SKM-1 (cell line): ENCODE measurements at regions not wholly inside any gene's neighbourhood (a gene's known extent, or its start where the extent isn't known, plus 50 kb on each side); places are given as distances from the start of the nearest gene placed in this dataset.

Experiments
- DNase-seq: peaks from one replicate; lab custom pipeline; 2025; ENCODE audit not compliant: unreplicated experiment; lab: John Stamatoyannopoulos, UW

DNA sequence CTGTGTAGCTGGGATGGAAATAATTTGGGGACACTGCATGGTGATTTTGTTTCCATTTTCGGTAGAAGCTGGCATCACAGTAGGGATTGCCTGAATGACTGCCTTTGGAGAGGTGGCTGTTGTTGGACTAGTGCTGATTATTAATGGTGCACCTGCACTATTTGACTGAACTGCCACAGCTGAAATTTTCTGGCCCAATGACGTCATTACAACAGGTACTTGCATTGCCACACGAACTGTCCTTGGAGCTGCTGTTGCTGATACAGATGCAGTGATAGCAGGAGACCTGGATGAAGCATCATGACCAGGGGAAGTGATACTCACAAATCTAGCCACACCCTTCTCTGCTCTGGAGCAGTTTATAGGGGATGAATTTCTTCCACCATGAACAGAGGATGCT, 95.6 kb upstream of the FOXC1 start:
- DNase-seq: no peak

DNA sequence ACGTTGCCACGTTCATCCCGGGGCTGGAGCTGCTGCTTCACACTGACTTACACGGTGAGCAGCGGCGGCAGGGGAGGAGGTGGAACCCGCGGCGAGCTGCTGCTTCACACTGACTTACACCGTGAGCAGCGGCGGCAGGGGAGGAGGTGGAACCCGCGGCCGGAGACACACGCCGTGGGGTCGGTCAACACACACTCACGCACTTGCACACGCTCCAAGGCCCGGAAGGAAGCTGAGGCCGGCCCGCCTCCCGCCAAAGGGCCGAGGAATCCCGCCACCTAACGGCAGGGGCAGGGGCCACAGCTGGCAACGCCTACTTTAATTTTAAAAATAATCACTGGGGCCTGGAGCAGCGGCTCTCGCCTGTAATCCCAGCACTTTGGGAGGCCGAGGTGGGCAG, 94.4 kb upstream of the FOXC1 start:
- DNase-seq: no peak

DNA sequence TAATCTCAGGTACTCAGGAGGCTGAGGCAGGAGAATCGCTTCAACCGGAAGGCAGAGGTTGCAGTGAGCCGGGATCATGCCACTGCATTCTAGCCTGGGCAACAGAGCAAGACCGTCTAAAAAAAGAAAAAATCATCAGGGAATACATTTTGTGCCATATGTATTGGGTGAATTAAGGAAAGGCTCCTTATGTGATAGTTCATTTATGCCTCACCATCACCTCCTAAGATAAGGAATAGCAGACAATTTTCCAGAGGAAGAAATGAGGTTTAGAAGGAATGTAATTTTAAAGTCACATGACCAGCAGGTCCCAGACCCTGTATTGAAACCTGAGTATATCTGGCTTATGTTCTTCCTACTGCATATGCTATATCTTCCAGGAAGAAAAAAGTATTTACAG, 93.9 kb upstream of the FOXC1 start:
- DNase-seq: no peak

DNA sequence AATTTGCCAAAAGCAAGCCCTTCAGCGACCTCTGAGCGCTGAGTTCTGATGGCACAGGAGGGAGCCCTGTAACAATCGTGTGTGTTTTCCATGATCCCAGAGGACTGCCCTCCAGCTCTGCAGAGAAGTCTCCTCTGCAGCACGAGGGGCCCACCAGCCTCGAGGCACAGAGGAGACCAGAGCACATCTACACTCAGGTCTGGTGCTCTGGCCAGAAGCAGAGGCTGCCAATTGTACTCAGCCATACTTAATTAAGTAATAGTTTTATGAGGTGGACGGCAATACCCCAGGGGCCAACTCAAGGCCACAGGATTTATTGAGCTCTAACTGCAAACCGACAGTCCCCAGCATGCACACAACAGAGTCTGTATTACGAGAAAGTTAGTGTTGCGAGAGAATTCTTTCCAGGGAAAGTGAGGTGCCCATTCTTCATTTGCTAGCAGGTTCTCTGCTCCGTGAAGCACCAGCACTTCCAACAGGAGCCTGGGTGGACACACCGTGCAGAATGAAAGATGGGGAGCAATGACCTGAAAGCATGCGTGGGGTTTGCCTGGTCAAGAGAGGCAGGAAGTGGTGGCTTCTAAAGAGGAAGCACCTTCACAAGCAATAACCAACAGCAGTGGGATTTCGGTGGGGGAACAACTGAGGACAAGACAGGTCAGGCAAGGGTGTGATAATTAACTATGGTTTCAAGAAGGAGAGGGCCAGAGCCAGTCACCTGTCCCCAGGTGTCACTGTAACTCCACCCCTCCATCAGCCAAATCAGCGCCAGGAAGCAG, 92.8 kb upstream of the FOXC1 start:
- no peak for DNase-seq

DNA sequence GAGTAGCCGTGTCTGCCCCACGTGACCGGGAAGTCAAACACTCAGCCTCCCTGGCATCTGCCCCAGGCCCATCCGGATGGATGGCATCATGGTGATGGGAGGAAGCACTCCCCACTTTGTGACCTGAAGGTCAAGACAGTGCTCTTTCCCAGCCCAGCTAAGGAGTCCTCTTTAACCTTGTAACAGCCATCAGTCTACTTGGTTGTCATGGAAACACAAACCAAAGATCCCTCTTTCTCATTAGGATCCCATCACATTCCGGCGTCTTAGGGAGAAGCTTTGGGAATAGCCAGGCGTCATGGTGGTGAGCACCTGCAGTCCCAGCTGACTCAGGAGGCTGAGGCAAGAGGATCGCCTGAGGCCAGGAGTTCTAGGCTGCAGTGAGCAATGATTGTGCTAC, 90.9 kb upstream of the FOXC1 start:
- no peak for DNase-seq

DNA sequence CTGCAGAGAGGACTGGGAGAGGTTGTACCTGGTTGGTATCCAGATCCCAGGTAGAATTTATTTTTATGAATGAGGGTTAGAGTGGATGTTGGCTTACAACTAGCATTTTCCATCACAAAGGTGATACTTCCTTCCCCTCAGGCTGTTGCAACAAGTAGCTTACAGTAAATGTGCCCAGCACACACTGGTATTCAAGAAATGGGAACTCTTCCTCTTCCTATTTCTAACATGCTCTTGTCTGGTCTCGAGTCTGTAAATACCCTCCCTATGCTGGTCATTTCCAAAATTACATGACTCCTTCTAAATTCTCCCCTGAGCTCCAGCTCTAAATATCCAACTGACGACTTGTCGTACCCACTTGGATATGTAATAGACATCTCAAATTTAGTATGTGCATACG, 90.1 kb upstream of the FOXC1 start:
- DNase-seq: peak; percentile 14

DNA sequence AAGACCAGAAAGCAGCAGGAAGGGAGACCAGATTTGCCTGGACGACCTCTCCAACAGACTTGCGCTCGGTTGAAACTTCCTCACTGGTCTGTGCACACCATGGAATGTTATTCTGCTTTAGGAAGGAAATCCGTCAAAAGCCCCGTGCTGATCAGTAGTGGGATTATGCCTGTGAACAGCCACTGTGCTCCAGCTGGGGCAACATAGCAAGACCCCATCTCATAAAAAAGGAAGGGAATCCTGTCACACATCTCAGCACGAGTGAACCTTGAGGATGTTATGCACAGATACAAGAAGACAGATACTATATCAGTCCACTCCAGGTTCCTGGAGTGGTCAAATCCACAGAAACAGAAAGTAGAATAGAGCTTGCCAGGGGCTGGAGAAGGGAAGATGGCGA, 86.9 kb upstream of the FOXC1 start:
- no peak for DNase-seq

DNA sequence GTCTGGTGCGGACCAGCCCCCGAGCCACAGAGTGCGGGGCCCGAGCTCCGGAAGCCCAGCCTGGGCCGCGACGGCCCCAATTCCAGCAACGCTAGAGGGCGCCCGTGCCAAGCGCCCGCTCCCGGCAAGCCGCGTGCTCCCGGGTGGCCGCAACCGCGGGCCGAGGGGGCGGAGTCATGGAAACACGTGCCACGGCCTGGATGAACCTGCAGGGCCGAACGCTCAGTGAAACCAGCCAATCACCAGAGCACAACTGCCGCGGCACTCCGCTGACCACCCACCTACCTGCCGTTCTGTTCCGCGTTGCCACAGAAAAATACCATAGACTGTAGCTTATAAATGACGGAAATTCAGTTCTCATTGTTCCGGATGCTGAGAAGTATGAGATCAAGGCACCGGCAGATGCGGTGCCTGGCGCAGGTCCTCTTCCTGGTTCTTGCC, 85.7 kb upstream of the FOXC1 start:
- no peak for DNase-seq

DNA sequence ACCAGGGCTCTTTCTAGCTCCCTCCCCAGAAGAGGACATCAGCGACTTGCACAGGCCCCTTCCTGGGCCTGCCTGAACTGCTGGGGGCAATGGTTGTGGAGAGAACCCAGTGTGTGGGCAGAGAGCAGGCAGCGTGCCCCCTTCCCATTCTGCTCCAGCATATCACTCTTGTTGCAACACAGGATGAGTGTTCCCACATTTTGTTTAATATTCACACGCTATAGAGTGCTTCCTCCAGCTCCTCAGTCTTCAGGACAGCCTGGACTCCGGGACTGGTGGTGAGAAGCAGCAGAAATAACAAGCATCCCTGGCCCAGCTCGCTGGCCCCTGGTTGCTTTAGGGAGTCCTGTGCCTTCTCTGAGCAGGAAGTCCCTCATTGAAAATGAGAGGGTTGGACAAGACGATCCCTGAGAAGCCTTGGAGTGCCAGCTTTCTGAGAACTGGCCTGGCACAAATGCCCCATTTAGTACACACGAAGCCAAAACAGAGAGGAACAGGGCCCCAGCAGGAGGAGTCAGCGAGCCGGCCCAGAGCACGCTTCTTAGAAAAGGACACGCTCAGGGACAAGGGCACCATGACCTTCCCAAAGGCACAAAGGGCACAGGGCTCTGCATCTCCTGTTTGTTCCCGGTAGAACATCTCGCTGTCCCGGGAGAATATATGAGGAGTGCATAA, 84.2 kb upstream of the FOXC1 start:
- DNase-seq: no peak

DNA sequence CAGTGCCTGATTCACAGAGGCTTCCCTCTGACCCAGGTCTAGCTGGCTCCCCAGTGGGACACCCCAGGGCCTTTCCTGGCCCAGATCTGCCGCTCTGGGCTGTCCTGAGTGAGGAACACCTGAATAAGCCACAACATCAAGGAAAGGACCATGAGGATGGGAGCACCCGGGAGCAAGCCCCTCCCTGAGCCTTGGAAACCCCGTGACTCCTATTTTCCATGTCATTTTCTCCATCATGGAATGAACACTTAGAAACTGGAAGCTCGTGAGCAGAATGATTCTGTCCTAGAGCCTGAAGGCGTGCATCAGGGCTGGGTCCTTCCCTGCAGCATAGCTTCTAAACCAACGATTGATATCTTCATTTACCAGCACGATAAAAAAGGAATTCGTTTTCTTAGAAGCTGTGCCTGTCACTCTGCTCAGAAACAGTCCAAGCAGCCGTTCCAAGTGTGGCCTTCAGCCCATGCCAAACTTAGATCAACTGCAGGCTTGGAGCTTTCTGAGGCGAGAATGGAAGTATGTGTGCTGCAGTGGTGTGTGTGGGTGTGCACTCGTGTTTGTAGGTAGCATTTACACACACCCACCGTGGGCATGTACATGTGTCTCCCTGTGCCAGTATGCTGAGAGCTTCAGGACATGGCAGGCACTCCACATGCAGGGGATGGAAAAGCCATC, 83.2 kb upstream of the FOXC1 start:
- no peak for DNase-seq

DNA sequence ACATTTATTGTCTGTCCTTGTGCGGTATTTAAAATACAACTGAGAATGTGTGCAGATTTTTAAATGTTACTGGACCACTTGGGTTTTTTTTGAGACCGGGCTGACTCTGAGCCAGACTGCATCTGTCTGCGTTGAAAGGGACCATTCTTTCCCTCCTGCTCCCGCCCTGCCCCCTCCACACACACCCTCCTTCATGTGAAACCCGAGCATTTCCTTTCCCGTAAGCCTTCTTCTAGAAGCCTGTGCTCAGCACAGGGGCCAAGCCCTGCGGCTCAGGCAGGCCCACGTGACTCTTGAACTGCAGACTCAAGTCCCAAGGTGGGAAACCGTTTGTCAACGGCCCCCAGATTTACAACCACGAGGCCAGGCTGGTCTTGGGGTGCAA, 82.7 kb upstream of the FOXC1 start:
- DNase-seq: no peak

DNA sequence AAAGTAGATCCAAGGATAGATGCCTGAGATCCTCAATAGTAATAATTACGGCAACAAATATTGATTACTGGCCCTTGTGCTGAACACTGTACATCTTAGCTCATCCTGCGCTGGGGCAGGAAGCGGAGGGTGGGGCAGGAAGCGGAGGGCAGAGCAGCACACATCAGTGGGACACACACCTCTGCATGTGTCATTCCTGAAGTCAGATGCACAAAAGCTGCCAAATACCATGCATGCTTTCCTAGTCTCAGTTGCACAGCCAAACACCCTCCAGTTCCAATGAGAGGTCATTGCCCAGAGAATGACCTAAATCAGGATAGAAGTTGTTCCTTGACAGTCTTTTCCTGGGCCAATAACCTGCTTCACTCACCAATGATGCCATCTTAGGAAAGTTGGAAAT, 74.4 kb upstream of the FOXC1 start:
- DNase-seq: no peak

DNA sequence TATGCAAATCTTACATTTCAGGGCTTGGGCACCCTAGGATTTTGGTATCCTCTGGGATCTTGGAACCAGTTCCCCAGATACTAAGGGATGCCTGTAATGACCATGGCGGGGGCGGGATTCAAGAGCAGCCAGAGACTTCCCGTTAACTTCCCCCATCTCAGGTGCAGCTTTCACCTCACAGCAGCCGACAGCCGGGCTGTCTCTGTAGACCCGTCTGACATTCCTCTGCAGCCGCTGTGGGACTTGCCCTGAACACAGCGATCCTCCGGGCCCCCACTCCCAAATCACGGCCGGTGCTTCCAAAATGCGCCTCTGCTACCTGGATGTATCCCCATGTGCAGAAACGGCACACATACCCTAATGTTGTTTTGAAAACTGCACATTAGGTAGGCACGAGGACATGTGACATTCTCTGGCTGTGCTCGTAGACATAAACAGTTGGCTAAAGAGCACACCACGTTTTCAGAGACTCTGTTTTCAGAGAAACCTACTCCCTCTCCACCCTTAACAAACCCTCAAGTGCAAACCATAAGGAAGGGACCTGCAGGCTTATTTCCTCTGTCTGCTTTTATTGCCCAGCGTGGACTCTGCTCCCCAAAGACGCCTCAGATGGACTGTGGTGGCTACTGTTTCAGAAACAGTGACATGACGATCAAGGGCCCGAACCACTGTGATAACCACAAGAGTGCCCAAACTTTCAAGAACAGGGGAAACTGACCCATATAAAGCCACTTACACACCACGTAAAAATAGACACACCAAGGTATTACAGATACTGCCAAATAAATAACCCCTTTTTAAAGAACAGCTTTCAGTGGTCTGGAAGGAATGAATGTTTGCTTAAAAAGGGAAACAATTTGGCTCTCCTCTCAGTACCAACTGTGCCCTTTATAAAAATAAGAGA, 72.9 kb upstream of the FOXC1 start:
- no peak for DNase-seq

DNA sequence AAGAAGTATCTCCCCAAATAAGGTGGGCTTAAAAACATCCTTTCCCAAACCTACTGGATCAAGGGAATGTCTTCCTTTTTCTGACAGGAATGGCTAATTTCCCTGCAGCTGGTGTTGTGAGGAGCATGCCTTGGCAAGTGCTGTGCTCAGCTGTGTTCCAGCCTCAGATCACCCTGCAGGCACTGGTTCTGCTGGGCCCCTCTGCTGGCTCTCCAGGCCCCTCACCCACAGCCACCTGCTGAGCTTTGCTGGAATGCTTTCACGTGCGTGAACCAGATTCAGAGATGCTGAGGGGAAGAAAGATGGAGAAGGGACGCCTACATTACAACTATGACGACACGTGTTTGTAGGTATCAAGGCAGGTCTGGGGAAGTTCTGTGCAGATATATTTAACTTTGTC, 71.3 kb upstream of the FOXC1 start:
- no peak for DNase-seq

DNA sequence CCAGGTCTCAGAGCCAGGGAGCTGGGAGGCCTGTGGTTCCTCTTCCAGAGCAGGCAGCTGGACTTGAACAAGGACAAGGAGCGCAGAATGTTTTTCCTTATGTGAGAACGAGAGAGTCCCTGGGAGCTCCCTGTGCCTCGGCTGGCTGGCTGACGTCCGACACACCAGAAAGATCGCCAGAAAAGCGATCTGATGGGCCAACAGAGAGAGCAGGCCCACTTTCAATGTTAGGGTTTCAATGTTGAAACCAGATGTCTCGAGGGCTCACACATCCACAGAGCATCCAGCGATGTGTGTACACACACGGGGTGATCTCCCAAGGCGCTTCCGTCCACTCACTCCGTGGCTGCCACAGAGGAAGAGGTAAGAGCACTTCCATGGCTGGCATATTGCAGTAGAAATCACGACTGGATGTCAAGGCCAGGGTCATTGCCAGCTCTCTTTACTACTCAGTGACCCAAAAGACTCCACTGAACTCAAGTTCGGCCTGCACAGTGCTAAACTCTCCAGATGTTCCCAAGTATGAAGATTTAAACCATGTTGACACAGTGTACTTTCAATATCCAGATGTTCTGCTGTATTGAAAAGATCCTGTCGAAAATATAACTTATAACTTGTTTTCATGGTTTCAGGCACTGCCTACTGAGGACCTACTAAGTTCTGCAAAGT, 70.8 kb upstream of the FOXC1 start:
- DNase-seq: no peak

DNA sequence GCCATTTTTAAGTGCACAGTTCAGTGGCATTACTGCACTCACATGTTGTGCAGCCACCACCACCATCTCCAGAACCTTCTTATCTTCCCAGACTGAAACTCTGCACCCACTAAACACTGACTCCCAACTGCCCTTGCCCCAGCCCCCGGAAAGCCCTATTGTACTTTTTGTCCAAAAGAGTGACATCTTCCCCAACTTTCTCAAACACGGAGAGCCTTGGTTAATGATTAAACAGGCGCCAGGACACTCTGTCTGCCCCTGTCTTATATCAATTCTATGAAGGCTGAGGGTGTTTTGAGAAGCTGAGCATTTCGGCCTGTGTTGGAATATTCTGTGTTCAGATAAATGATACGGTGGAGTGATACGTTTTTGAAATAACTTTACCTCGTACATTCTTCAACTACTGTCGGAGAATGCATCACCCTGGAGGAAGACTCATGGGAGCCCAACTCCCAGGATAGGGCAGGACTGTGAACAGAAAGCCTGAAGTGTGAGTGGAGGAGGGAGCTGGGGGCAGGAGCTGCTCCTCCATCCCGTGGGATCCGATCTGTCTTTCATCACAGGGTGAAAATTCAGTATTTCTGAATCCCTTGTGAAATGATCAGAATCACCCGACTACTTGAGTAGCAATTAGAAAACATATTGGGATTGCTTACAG, 68.7 kb upstream of the FOXC1 start:
- DNase-seq: no peak

DNA sequence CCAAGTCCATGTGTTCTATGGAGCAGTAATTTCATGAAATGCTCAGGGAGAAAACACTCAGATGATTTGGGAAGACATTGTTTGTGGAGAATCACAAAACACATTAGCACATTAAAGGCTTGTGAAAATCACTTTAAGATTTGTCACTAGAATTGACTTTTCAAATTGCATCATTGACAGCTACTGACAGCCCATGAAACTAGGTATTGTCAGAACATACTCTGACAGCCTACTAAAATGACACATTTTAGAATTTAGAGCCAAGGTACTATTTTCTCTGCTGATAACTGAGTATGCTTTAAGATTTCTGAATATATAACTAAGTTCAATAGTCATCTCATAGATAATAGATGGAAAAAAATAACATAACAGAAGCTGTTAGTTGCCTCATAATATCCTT, 67.4 kb upstream of the FOXC1 start:
- DNase-seq: no peak

DNA sequence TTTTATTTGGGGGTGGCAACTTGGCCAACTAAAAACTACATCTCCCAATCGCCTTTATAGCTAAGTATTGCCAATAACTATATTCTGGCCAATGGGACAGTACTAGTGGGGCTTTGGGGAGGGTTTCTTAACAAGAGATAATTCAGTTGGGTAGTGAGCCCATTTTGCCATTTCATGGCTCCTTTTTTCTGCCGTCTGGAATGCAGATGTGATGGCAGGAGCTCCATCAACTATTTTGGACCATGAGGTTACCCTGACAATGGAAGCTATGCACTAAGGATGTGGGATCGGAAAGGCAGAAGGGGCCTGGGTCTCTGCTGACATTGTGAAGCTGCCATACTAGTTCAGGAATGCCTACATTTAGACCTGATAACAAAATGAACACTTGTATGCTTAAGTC, 67.0 kb upstream of the FOXC1 start:
- DNase-seq: no peak

DNA sequence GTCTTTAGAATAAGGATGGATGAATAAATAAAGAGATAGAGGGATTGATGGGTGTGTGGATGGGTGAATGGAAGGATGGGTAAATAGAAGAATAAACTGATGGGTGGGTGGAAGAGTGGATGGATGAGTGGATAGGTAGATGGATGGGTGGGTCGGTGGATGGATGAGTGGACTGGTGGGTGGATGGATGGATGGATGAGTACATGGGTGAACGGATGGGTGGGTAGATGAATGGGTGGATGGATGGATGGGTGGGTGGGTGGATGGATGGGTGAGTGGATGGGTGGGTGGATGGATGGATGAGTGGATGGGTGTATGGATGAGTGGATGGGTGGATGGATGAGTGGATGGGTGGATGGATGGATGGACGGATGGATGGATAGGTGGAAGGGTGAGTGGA, 65.7 kb upstream of the FOXC1 start:
- no peak for DNase-seq

DNA sequence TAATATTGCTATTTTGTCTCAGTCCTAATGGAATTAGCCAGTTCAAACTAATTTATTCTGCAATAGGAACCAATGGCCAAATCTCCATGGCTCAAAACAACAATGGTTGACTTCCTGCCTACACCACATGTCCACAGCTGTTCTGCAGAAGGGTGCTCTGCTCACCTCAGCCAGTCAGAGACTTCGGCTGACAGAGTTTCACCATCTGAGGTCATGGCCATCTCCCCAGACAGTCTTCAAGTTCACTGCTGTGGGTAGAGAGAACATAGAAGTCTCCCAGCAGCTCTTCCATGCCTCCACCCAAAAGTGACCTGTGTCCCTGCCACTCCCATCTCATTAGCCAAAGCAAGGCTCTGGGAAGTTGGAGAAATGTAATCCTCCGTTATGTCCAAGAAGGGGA, 65.1 kb upstream of the FOXC1 start:
- no peak for DNase-seq
